ENCODE measurements at regions not wholly inside any gene's neighbourhood (a gene's known extent, or its start where the extent isn't known, plus 50 kb on each side); places are given as distances from the start of the nearest gene placed in this dataset.
"Not testable (repeated sequence)": the region's sequence is repeated elsewhere in the genome, so short reads cannot be mapped to it uniquely, and the experiment has no call there.

GRCh38 chr3:66831931-66832330, 166.2 kb upstream of the KBTBD8 start:
- Histone ChIP-seq H3K4me3 (no peak overlapping the region), H3K9me3 (no peaks in the 10 kb centered on the region), H3K4me1 (peaks cover 30 to 50% (median 37%) of the 10 kb centered on the region in 3 donors), H3K36me3 (no peaks in the 10 kb centered on the region), H3K27ac (peak overlapping the region in 2 of 4 donors; percentile 74 to 81), H3K27me3 (no peaks in the 10 kb centered on the region)
- intact Hi-C loops (cut with DNase I): loop anchor here in 1 of 3 donors (10.0 kb wide), 1 partner anchor 557 kb away; no protein-coding TSS in a partner anchor
- TF ChIP-seq CTCF (IDR thresholded peaks at IDR 0.05): no peak
- DNase-seq: no peak
- ATAC-seq: no peak
- 91% methylated on average over 1 of the region's 1 CpG for WGBS, 2 donors
- FAIRE-seq: no peak

GRCh38 chr3:66836363-66837152, 161.5 kb upstream of the KBTBD8 start:
- FAIRE-seq (peak; percentile 94), ATAC-seq (peak; percentile 66 to 89 (median 81)), DNase-seq (no peak)
- intact Hi-C loops (cut with DNase I): loop anchor here in 1 of 3 donors (10.0 kb wide), 1 partner anchor 562 kb away; no protein-coding TSS in a partner anchor
- Histone ChIP-seq H3K4me3 (no peak overlapping the region), H3K36me3 (no peaks in the 10 kb centered on the region), H3K9me3 (no peaks in the 10 kb centered on the region), H3K4me1 (peaks cover 0 to 10% (median 1%) of the 10 kb centered on the region in 3 donors), H3K27ac (no peak overlapping the region), H3K27me3 (no peaks in the 10 kb centered on the region)
- 45 to 48% methylated on average over 5 of the region's 5 CpGs for WGBS, 2 donors
- TF ChIP-seq CTCF (IDR thresholded peaks at IDR 0.05): peak in 2 of 4 donors; percentile 9 to 24

GRCh38 chr3:66838704-66839103, 159.4 kb upstream of the KBTBD8 start:
- whole genome bisulfite sequencing, 2 donors: 93 to 95% methylated on average over 8 of the region's 8 CpGs
- ATAC-seq (no peak), FAIRE-seq (no peak), DNase-seq (no peak)
- H3K36me3 ChIP-seq: no peaks in the 10 kb centered on the region
- no peaks in the 10 kb centered on the region for H3K9me3 ChIP-seq
- H3K27me3 ChIP-seq: no peaks in the 10 kb centered on the region
- H3K4me3 ChIP-seq: no peak overlapping the region
- no peak for TF ChIP-seq CTCF (IDR thresholded peaks at IDR 0.05)
- intact Hi-C loops (cut with DNase I): loop anchor here in 1 of 3 donors (10.0 kb wide), 1 partner anchor 564 kb away; no protein-coding TSS in a partner anchor
- H3K4me1 ChIP-seq: peaks cover 0 to 9% (median 0%) of the 10 kb centered on the region in 3 donors
- no peak overlapping the region for H3K27ac ChIP-seq

GRCh38 chr3:66839508-66839907, 158.6 kb upstream of the KBTBD8 start:
- H3K9me3 ChIP-seq: no peaks in the 10 kb centered on the region
- no peak for ATAC-seq

GRCh38 chr3:66842761-66843464, 155.2 kb upstream of the KBTBD8 start:
- H3K9me3 ChIP-seq; H3K27ac ChIP-seq; intact Hi-C loops (cut with DNase I); H3K36me3 ChIP-seq; H3K4me3 ChIP-seq; FAIRE-seq; DNase-seq; ATAC-seq; H3K4me1 ChIP-seq; H3K27me3 ChIP-seq: not testable (repeated sequence)
- 83 to 84% methylated on average over 18 of the region's 18 CpGs for WGBS, 2 donors

More at GRCh38 chr3:66839508-66839907, 158.6 kb upstream of the KBTBD8 start:
- H3K27ac ChIP-seq: no peak overlapping the region
- no peaks in the 10 kb centered on the region for H3K36me3 ChIP-seq
- no peak for TF ChIP-seq CTCF (IDR thresholded peaks at IDR 0.05)
- peaks cover 0 to 9% (median 0%) of the 10 kb centered on the region in 3 donors for H3K4me1 ChIP-seq
- intact Hi-C loops (cut with DNase I): loop anchor here in 1 of 3 donors (10.0 kb wide), 1 partner anchor 565 kb away; no protein-coding TSS in a partner anchor
- FAIRE-seq: no peak
- H3K4me3 ChIP-seq: no peak overlapping the region
- H3K27me3 ChIP-seq: no peaks in the 10 kb centered on the region
- WGBS, 2 donors: 81 to 90% methylated on average over 6 of the region's 6 CpGs
- no peak for DNase-seq
